ENCODE measurements at regions not wholly inside any gene's neighbourhood (a gene's known extent, or its start where the extent isn't known, plus 50 kb on each side); places are given as distances from the start of the nearest gene placed in this dataset.
"Not testable (repeated sequence)": the region's sequence is repeated elsewhere in the genome, so short reads cannot be mapped to it uniquely, and the experiment has no call there.

GRCh38 chr2:5022061-5022460 lies 670.1 kb upstream of the SOX11 start:
- no peak overlapping the region for H3K27ac Mint-ChIP-seq

DNA sequence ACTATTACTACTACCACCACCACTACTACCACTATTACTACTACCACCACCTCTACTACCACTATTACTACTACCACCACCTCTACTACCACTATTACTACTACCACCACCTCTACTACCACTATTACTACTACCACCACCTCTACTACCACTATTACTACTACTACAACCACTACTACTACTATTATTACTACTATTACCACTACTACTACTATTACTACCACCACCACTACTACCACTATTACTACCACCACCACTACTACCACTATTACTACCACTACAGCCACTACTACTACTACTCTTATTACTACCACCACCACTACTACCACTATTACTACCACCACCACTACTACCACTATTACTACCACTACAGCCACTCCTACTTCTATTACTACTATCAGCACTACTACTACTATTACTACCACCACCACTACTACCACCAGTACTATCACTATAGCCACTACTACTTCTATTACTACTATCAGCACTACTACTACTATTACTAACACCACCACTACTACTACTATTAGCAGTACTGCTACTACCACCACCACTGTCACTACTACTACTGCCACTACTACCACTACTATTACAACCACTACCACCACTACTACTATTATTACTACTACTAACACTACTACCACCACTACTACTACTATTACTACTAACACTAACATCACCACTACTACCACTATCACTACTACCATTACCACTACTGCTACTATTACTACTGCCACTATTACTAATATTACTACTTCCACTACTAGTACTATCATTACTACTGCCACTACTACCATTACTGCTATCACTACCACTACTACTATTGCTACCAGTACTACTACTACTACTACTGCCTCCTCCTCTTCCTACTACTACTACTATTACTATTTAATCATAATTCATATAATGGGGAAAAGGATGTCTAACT lies 669.2 kb upstream of the SOX11 start:
- not testable (repeated sequence) for H3K36me3 Mint-ChIP-seq; H3K4me1 Mint-ChIP-seq; DNase-seq (ENCODE audit: low spot score in 2 of 2); H3K4me3 Mint-ChIP-seq; H3K27ac Mint-ChIP-seq; ATAC-seq
- H3K9me3 Mint-ChIP-seq = peaks cover 30% of the 10 kb centered on the region

More at GRCh38 chr2:5022061-5022460, 670.1 kb upstream of the SOX11 start:
- Mint-ChIP-seq H3K4me1 (no peaks in the 10 kb centered on the region), H3K9me3 (peaks cover 34% of the 10 kb centered on the region), H3K36me3 (no peaks in the 10 kb centered on the region), H3K4me3 (no peak overlapping the region)
- no peak for DNase-seq (ENCODE audit: low spot score in 2 of 2)
- ATAC-seq = no peak

GRCh38 chr2:5026571-5027234 lies 665.5 kb upstream of the SOX11 start:
- H3K4me1 Mint-ChIP-seq = no peaks in the 10 kb centered on the region
- H3K36me3 Mint-ChIP-seq = no peaks in the 10 kb centered on the region
- no peak overlapping the region for H3K4me3 Mint-ChIP-seq
- DNase-seq (ENCODE audit: low spot score in 2 of 2) (no peak), ATAC-seq (no peak)
- H3K9me3 Mint-ChIP-seq = peaks cover 17% of the 10 kb centered on the region
- no peak overlapping the region for H3K27ac Mint-ChIP-seq

DNA sequence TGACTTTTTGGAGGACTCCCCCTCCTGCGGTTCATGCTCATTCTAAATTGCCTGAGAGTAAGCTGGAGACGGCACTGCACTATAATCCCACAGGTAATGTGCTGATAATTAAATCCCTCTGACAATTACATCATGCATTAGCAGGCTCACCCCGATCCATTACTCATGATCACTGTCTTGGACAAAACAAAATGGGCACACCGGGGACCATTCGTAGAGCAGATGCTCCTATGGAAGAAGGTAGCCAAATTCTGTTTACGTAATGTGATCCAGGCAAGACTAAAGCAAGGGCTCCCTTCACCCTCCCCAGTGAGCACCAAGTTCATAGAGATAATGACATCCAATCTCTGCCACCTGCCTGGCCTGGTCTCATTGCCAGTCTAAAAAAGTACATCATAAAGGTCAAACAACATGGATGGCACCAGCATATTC lies 657.1 kb upstream of the SOX11 start:
- Mint-ChIP-seq H3K9me3 (peaks cover 9% of the 10 kb centered on the region), H3K27ac (no peak overlapping the region), H3K36me3 (no peaks in the 10 kb centered on the region), H3K4me1 (no peaks in the 10 kb centered on the region), H3K4me3 (no peak overlapping the region)
- ATAC-seq (no peak), DNase-seq (ENCODE audit: low spot score in 2 of 2) (no peak)

DNA sequence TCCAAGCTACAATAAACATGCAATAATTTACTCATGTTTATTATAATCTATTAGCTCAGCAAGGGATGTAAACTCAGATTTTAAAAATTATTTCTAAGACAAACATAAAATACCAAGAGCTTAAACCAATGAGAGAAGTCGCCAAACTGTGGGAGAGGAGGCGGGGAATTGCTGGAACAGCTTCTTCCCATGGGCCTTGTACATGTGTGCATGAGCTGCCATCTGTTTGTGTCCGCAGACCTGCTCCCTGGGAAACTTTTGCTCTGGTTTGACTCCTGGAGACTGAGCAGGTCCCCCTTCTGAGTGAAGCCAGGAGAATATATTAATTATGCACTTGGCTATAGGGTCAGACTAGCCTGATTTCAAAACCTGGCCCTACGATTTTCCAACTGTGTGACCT lies 655.9 kb upstream of the SOX11 start:
- Mint-ChIP-seq H3K4me3 (no peak overlapping the region), H3K9me3 (peaks cover 17% of the 10 kb centered on the region), H3K4me1 (no peaks in the 10 kb centered on the region), H3K36me3 (no peaks in the 10 kb centered on the region), H3K27ac (no peak overlapping the region)
- ATAC-seq = no peak
- DNase-seq (ENCODE audit: low spot score in 2 of 2) = no peak

- DNase-seq (ENCODE audit: low spot score in 2 of 2) (no peak), ATAC-seq (no peak)
- Mint-ChIP-seq H3K36me3 (no peaks in the 10 kb centered on the region), H3K9me3 (peaks cover 17% of the 10 kb centered on the region), H3K4me1 (no peaks in the 10 kb centered on the region), H3K27ac (no peak overlapping the region), H3K4me3 (no peak overlapping the region)
Observed at GRCh38 chr2:5039241-5039975, 652.8 kb upstream of the SOX11 start.

DNA sequence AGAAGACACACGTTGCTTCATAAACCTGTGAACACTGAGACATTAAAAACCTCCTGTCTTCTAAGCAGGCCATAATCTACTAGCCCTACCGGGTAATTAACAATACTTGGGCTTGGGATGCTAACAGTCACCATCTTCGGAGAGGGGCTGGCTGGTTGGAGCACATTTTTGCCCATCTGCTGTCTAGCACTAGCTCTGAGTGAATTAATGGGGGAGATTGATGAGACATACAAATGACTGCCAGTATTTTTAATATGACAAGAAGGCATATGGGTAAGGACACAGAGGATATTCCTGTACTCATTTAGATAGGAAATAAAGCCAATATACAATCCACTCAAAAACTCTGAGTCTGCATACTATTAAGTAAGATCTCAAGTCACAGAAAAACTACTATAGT lies 651.6 kb upstream of the SOX11 start:
- no peaks in the 10 kb centered on the region for H3K4me1 Mint-ChIP-seq
- H3K4me3 Mint-ChIP-seq = no peak overlapping the region
- H3K27ac Mint-ChIP-seq = no peak overlapping the region
- H3K9me3 Mint-ChIP-seq = peaks cover 19% of the 10 kb centered on the region
- no peaks in the 10 kb centered on the region for H3K36me3 Mint-ChIP-seq
- ATAC-seq = no peak
- no peak for DNase-seq (ENCODE audit: low spot score in 2 of 2)

GRCh38 chr2:5041501-5041900 lies 650.7 kb upstream of the SOX11 start:
- Mint-ChIP-seq H3K9me3 (peaks cover 22% of the 10 kb centered on the region), H3K4me1 (no peaks in the 10 kb centered on the region), H3K4me3 (no peak overlapping the region), H3K27ac (no peak overlapping the region), H3K36me3 (no peaks in the 10 kb centered on the region)
- DNase-seq (ENCODE audit: low spot score in 2 of 2) = no peak
- ATAC-seq = no peak

DNA sequence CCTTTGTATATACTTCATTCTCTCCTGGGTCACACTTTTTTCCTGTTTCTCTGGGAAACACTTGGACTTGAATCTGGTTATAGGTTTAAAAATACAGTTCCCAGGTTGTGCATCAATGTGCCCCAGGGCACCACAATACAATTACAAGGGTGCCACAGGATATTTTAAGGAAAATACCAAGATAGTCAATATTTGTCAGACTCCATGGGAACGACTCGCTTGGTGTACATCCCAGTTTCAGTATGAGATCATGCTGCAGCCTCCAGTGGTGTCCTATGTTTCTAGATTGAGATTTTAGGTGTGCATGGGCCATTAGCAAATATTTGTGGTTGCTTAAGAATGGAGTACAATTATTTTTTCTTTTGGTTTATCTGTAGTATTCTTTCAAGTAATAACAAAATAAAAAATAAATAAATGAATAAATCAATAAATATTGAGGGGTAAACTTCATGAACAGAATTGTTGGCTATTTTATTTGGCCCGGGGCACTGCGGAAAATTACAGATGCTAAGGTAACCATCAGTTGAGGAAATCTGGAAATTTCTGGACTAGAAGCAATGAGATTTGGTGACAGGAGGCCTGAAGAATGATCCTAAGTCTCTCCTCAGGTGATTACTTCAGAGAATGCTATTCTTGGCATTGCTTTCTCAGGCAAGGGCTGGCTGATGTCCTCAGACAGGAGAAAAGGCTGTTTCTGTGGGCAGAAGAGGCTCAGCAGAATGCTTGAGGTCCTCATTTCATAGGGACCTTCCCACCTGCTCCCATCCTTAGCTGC lies 649.3 kb upstream of the SOX11 start:
- ATAC-seq = no peak
- Mint-ChIP-seq H3K4me1 (no peaks in the 10 kb centered on the region), H3K27ac (no peak overlapping the region), H3K36me3 (no peaks in the 10 kb centered on the region), H3K4me3 (no peak overlapping the region), H3K9me3 (peaks cover 24% of the 10 kb centered on the region)
- no peak for DNase-seq (ENCODE audit: low spot score in 2 of 2)

DNA sequence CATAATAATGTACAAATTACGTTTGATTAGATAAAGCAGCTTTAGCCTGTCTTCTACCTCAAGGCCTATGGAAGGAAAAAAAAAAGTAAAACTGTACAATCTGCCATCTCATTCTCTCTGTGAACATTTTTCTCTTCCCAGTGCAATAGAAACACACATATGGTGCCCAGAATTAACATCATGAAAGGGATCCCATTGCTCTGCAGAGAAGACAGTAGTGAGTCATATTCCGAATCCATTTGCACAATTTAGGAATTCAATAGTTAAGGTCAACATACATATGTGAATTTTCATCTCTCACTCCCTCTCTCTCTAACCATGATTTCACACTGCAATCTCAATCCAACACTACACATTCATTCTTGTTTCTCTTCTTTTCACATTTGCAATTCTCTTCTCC lies 640.9 kb upstream of the SOX11 start:
- no peak overlapping the region for H3K4me3 Mint-ChIP-seq
- no peaks in the 10 kb centered on the region for H3K4me1 Mint-ChIP-seq
- ATAC-seq (no peak), DNase-seq (ENCODE audit: low spot score in 2 of 2) (no peak)
- H3K36me3 Mint-ChIP-seq = no peaks in the 10 kb centered on the region
- peaks cover 22% of the 10 kb centered on the region for H3K9me3 Mint-ChIP-seq
- H3K27ac Mint-ChIP-seq = no peak overlapping the region

DNA sequence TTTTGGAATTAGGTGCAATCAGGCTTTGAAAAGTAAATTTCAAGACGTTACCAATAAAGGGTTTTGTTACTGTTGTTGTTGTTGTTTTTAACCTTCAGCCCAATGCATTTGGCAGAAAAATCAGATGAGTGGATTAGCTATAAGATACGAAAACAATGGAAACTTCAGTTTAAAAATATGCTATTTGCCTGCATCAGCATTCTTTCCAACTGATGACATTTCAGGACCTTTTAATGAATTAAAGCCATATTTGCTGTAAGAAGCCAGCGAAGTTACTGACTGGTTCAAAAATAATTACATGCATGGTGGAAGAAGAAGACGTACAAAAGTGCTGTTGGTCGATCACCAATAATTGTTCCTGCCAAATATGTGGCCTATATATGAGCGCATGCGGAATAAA lies 639.3 kb upstream of the SOX11 start:
- Mint-ChIP-seq H3K36me3 (no peaks in the 10 kb centered on the region), H3K27ac (no peak overlapping the region), H3K4me1 (no peaks in the 10 kb centered on the region), H3K4me3 (no peak overlapping the region), H3K9me3 (peaks cover 13% of the 10 kb centered on the region)
- DNase-seq (ENCODE audit: low spot score in 2 of 2) = no peak
- no peak for ATAC-seq

GRCh38 chr2:5057891-5058351 lies 634.3 kb upstream of the SOX11 start:
- H3K9me3 Mint-ChIP-seq = peaks cover 18% of the 10 kb centered on the region
- H3K4me3 Mint-ChIP-seq = no peak overlapping the region
- ATAC-seq (no peak), DNase-seq (ENCODE audit: low spot score in 2 of 2) (no peak)
- no peaks in the 10 kb centered on the region for H3K36me3 Mint-ChIP-seq
- H3K27ac Mint-ChIP-seq = no peak overlapping the region
- no peaks in the 10 kb centered on the region for H3K4me1 Mint-ChIP-seq

DNA sequence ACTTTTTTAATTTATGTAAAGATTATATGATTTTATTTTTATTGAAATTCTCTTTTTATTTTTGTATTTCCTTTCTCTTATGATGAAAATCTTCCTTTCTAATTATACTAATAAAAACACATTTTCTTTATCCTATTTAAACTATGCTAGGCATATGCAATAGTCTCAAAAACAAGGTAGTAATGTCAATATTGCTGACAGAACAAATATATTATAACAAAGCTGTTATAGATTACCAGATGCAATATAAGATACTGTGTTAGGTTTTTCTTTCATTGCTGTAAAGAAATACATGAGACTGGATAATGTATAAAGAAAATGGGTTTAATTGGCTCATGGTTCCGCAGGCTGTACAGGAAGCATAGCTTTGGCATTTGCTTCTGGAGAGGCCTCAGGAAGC lies 631.2 kb upstream of the SOX11 start:
- Mint-ChIP-seq H3K27ac (no peak overlapping the region), H3K4me1 (no peaks in the 10 kb centered on the region)

GRCh38 chr2:5064687-5065086 lies 627.5 kb upstream of the SOX11 start:
- Mint-ChIP-seq H3K4me1 (no peaks in the 10 kb centered on the region), H3K9me3 (peaks cover 14% of the 10 kb centered on the region), H3K4me3 (no peak overlapping the region), H3K27ac (no peak overlapping the region), H3K36me3 (no peaks in the 10 kb centered on the region)
- ATAC-seq = no peak
- no peak for DNase-seq (ENCODE audit: low spot score in 2 of 2)

More for the DNA sequence above, 631.2 kb upstream of the SOX11 start:
- Mint-ChIP-seq H3K4me3 (no peak overlapping the region), H3K9me3 (peaks cover 18% of the 10 kb centered on the region), H3K36me3 (no peaks in the 10 kb centered on the region)
- no peak for DNase-seq (ENCODE audit: low spot score in 2 of 2)
- no peak for ATAC-seq

DNA sequence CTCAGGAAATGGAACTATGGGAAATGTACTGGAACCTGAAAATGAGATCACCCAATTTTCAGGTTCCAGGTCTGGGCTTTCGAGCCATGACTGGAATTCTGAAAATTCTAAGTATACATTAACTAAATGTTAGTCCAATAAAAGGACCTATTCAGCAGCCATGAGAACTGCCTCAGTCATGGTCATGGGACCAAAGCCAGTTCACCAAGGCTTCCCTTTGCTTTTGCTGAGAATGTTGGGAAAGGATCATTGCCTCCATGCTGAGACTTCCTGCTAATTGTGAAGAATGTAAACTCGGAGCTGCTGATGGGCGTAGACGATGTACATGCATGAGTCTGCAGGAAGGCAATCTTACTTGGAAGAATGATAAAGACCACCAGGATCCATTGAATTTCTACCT lies 624.4 kb upstream of the SOX11 start:
- Mint-ChIP-seq H3K4me3 (no peak overlapping the region), H3K27ac (no peak overlapping the region), H3K9me3 (peaks cover 13% of the 10 kb centered on the region), H3K36me3 (no peaks in the 10 kb centered on the region), H3K4me1 (no peaks in the 10 kb centered on the region)
- ATAC-seq (no peak), DNase-seq (ENCODE audit: low spot score in 2 of 2) (no peak)
